SK-N-MC (cell line): ENCODE measurements at regions not wholly inside any gene's neighbourhood (a gene's known extent, or its start where the extent isn't known, plus 50 kb on each side); places are given as distances from the start of the nearest gene placed in this dataset.
"Not testable (repeated sequence)": the region's sequence is repeated elsewhere in the genome, so short reads cannot be mapped to it uniquely, and the experiment has no call there.

Experiments used
- DNase-seq: peaks from one replicate; pipeline ENCODE4 v3.0.0-alpha.2; 2011; ENCODE audit warnings: low read depth, low spot score
- H3K27ac ChIP-seq: fragments of 200-600 bp; sonication (generic); 2 replicates; pipeline ENCODE4 v1.5.1; 2016; ENCODE audit warnings: mixed run types
- H3K36me3 ChIP-seq: fragments of 200-600 bp; sonication (generic); 2 replicates; pipeline ENCODE4 v1.6.1; 2017; ENCODE audit warnings: antibody characterized with exemption, low read length, mixed read lengths; ENCODE audit not compliant: insufficient read depth
- H3K4me3 ChIP-seq: fragments of 200-600 bp; sonication (generic); 2 replicates; pipeline ENCODE4 v1.5.1; 2016
- H3K9ac ChIP-seq: fragments of 200-600 bp; sonication (generic); 2 replicates; pipeline ENCODE4 v1.8.0; 2017; ENCODE audit warnings: mixed run types, mixed read lengths; ENCODE audit not compliant: insufficient read length
- H3K9me3 ChIP-seq: fragments of 200-600 bp; sonication (generic); 2 replicates; pipeline ENCODE4 v1.6.1; 2017; ENCODE audit warnings: low read depth, mild to moderate bottlenecking, antibody characterized with exemption, low read length, moderate library complexity, mixed read lengths

DNA sequence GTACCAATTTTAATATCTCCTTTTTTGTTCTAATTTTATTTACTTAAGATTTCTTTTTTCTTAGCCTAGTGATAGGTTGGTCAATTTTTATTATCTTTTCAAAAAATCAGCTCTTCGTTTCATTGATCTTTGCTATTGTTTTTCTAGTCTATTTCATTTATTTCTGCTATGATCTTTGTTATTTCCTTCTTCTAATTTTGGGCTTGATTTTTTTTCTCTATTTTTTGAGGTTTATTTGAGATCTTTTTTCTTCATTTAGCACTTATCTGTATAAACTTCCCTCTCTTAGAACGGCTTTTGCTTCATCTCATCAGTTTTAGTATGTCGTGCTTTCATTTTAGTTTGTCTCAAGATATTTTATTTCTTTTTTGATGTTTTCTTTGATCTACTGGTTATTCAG, 456.1 kb downstream of the SPATA31A1 start:
- not testable (repeated sequence) for H3K36me3 ChIP-seq, H3K9me3 ChIP-seq, H3K9ac ChIP-seq, H3K27ac ChIP-seq, DNase-seq, H3K4me3 ChIP-seq

DNA sequence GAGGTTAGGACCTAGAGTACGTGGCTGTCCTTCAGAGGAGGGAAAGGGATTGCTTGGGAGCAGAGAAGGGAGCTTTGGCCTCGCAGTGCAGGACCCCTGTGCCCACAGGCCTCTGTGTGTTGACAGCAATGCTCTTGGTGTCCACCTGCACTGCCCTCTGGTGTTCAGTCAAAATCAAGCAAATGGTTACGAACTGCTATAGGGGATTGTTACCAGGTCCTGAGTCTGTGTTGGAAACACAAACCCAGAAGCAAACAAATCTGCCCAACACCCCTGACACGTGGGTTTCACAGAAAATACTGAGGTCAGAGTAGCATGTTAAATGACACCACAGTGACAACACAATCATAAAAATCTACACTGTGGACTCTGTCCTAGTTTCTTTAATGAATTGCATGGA, 473.0 kb downstream of the SPATA31A1 start:
- H3K36me3 ChIP-seq, DNase-seq, H3K9me3 ChIP-seq, H3K27ac ChIP-seq, H3K9ac ChIP-seq, H3K4me3 ChIP-seq: not testable (repeated sequence)
